ENCODE measurements at regions not wholly inside any gene's neighbourhood (a gene's known extent, or its start where the extent isn't known, plus 50 kb on each side); places are given as distances from the start of the nearest gene placed in this dataset.

DNA sequence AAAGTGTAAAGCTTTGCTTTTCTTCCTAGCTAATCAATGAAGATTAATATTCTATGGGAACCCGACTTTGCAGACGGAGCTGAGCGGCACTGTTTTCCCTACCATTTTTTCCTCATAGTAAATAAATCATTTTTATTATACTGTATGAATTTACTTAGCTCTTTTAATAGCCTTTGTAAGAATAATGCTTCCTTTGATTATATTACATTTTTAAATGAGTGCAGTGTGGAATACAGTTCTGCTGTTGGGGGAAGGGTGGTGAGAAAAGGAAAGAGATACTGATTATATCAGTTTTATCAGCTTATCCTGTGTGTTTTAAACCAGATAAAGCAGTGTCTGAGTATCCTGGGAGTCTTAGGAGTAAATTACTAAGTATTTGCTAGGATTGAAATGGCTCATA is 221.4 kb upstream of the RBFOX1 start:
- TF ChIP-seq, protein P1, sequence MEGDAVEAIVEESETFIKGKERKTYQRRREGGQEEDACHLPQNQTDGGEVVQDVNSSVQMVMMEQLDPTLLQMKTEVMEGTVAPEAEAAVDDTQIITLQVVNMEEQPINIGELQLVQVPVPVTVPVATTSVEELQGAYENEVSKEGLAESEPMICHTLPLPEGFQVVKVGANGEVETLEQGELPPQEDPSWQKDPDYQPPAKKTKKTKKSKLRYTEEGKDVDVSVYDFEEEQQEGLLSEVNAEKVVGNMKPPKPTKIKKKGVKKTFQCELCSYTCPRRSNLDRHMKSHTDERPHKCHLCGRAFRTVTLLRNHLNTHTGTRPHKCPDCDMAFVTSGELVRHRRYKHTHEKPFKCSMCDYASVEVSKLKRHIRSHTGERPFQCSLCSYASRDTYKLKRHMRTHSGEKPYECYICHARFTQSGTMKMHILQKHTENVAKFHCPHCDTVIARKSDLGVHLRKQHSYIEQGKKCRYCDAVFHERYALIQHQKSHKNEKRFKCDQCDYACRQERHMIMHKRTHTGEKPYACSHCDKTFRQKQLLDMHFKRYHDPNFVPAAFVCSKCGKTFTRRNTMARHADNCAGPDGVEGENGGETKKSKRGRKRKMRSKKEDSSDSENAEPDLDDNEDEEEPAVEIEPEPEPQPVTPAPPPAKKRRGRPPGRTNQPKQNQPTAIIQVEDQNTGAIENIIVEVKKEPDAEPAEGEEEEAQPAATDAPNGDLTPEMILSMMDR (IDR thresholded peaks at IDR 0.05; ENCODE audit: unreplicated experiment): no peak
- no TSS peak for BruUV-seq (replicated peaks)
- Mint-ChIP-seq H3K9me3 (ENCODE audit: low read depth, unreplicated experiment) (peaks cover 26% of the 10 kb centered on the region), H3K27me3 (ENCODE audit: unreplicated experiment) (no peaks in the 10 kb centered on the region), H3K4me3 (ENCODE audit: low read depth, unreplicated experiment) (no peak overlapping the region), H3K27ac (ENCODE audit: unreplicated experiment) (no peak overlapping the region), H3K4me1 (ENCODE audit: low read depth, unreplicated experiment) (no peaks in the 10 kb centered on the region), H3K36me3 (ENCODE audit: insufficient read depth, unreplicated experiment) (no peaks in the 10 kb centered on the region)
- intact Hi-C loops (cut with micrococcal nuclease; ENCODE audit: unreplicated experiment): no loop called here
- DNase-seq: no peak
- CTCF ChIA-PET: no interaction called here

DNA sequence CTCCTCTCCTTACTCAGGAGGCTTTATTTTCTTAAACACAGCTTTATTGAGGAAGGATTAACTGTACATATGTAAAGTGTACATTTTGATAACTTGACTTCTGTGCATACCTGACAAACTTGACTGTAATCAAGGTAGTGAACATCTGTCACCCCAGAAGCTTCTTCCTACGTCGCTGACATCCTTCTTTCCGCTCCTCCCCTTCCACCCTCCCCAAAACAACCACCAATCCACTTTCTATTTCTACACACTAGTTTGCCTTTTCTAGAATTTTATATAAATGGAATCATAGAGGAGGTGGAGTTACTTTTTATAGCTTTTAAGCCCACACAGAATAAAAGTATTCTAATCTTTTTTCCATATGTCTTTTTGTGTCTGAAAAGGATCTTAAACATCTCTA is 225.2 kb upstream of the RBFOX1 start:
- intact Hi-C loops (cut with micrococcal nuclease; ENCODE audit: unreplicated experiment): no loop called here
- H3K27ac Mint-ChIP-seq (ENCODE audit: unreplicated experiment): no peak overlapping the region
- CTCF ChIA-PET: no interaction called here
- H3K4me1 Mint-ChIP-seq (ENCODE audit: low read depth, unreplicated experiment): no peaks in the 10 kb centered on the region
- no TSS peak for BruUV-seq (replicated peaks)
- H3K27me3 Mint-ChIP-seq (ENCODE audit: unreplicated experiment): no peaks in the 10 kb centered on the region
- H3K9me3 Mint-ChIP-seq (ENCODE audit: low read depth, unreplicated experiment): peaks cover 16% of the 10 kb centered on the region
- no peak overlapping the region for H3K4me3 Mint-ChIP-seq (ENCODE audit: low read depth, unreplicated experiment)
- TF ChIP-seq, protein P1 (IDR thresholded peaks at IDR 0.05; ENCODE audit: unreplicated experiment): no peak
- no peak for DNase-seq
- no peaks in the 10 kb centered on the region for H3K36me3 Mint-ChIP-seq (ENCODE audit: insufficient read depth, unreplicated experiment)

DNA sequence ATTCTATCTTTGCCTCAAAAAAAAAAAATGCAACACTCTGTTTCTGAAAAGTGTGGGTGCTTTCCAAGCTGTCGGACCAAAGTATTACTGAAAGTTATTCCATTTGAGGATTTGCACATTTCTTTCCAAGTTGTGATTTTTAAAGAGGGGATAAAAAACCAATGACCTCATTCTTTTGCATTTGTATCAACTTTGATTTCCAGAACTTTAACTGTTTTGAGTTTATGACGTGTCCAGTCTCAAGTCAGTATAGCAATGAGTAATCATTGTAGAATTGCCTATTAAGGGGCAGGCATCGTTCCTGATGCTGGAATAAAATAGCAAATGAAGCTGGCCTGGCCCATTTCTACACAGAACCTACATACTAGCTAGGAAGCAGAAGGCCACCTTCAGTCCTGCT is 229.6 kb upstream of the RBFOX1 start:
- Mint-ChIP-seq H3K4me3 (ENCODE audit: low read depth, unreplicated experiment) (no peak overlapping the region), H3K27ac (ENCODE audit: unreplicated experiment) (no peak overlapping the region), H3K4me1 (ENCODE audit: low read depth, unreplicated experiment) (no peaks in the 10 kb centered on the region), H3K9me3 (ENCODE audit: low read depth, unreplicated experiment) (peaks cover 16% of the 10 kb centered on the region), H3K27me3 (ENCODE audit: unreplicated experiment) (no peaks in the 10 kb centered on the region), H3K36me3 (ENCODE audit: insufficient read depth, unreplicated experiment) (no peaks in the 10 kb centered on the region)
- TF ChIP-seq, protein P1 (IDR thresholded peaks at IDR 0.05; ENCODE audit: unreplicated experiment): no peak
- CTCF ChIA-PET: no interaction called here
- no peak for DNase-seq
- BruUV-seq (replicated peaks): no TSS peak
- intact Hi-C loops (cut with micrococcal nuclease; ENCODE audit: unreplicated experiment): no loop called here

DNA sequence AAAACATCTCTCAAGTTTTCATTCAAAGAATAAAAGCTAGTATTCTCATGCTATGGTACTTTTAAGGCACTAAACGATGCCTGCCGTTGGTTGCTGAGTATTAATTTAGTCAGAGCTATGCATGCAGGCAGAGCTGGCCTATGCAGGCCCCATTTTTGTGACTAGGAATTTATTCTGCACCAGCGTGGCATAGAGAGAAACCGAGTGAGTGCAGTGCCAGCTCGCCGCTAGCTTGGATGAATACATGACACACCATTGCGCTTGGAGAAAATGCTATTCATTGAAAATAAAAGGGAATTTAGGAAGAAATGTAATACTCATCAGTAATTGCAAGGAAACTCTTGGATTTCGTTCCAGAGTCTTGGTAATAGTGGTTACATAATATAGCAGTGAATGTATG is 231.6 kb upstream of the RBFOX1 start:
- Mint-ChIP-seq H3K4me3 (ENCODE audit: low read depth, unreplicated experiment) (no peak overlapping the region), H3K9me3 (ENCODE audit: low read depth, unreplicated experiment) (peaks cover 13% of the 10 kb centered on the region), H3K27ac (ENCODE audit: unreplicated experiment) (no peak overlapping the region), H3K36me3 (ENCODE audit: insufficient read depth, unreplicated experiment) (no peaks in the 10 kb centered on the region), H3K27me3 (ENCODE audit: unreplicated experiment) (no peaks in the 10 kb centered on the region), H3K4me1 (ENCODE audit: low read depth, unreplicated experiment) (no peaks in the 10 kb centered on the region)
- CTCF ChIA-PET: no interaction called here
- TF ChIP-seq, protein P1 (IDR thresholded peaks at IDR 0.05; ENCODE audit: unreplicated experiment): no peak
- intact Hi-C loops (cut with micrococcal nuclease; ENCODE audit: unreplicated experiment): no loop called here
- no peak for DNase-seq
- BruUV-seq (replicated peaks): no TSS peak

DNA sequence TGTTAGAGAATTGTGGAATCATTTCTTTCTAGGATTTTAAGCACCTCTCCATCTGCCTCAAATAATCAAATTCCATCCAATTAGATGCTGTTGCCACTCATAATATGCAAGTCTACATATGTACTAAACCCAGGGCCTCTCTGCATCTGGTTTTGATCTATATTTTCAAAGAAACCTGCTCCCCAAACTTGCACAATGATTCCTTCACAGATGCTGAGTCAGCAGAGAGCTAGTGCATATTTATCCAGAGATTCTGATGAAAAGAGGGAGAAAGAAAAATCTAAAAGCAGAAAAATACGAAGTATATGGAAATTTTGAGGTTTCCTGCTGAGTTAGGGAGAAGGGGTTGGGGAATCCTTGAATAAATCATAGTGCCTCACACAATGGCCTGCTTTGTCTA is 235.1 kb upstream of the RBFOX1 start:
- DNase-seq: no peak
- H3K27ac Mint-ChIP-seq (ENCODE audit: unreplicated experiment): no peak overlapping the region
- intact Hi-C loops (cut with micrococcal nuclease; ENCODE audit: unreplicated experiment): no loop called here
- no peaks in the 10 kb centered on the region for H3K27me3 Mint-ChIP-seq (ENCODE audit: unreplicated experiment)
- no peaks in the 10 kb centered on the region for H3K36me3 Mint-ChIP-seq (ENCODE audit: insufficient read depth, unreplicated experiment)
- TF ChIP-seq, protein P1 (IDR thresholded peaks at IDR 0.05; ENCODE audit: unreplicated experiment): no peak
- CTCF ChIA-PET: no interaction called here
- H3K4me3 Mint-ChIP-seq (ENCODE audit: low read depth, unreplicated experiment): no peak overlapping the region
- BruUV-seq (replicated peaks): no TSS peak
- no peaks in the 10 kb centered on the region for H3K4me1 Mint-ChIP-seq (ENCODE audit: low read depth, unreplicated experiment)
- peaks cover 20% of the 10 kb centered on the region for H3K9me3 Mint-ChIP-seq (ENCODE audit: low read depth, unreplicated experiment)

Measured in Calu3 (cell line).